PC-9 (cell line): ENCODE measurements at regions not wholly inside any gene's neighbourhood (a gene's known extent, or its start where the extent isn't known, plus 50 kb on each side); places are given as distances from the start of the nearest gene placed in this dataset.
A peak's percentile ranks its signal among the peaks of the same experiment; 100 is the strongest.

Experiments
- BruUV-seq: library from RNA; stranded (reverse); fragments of 400-500 nt; replicated peaks from 2 replicates; lab custom pipeline; 2021; lab: Mats Ljungman, UMichigan
- CTCF ChIA-PET: fragments of 300-600 bp; sonication (Branson Sonifier 250); formaldehyde crosslinking; loops from one replicate; lab custom pipeline; 2022; ENCODE audit warnings: antibody characterized with exemption; lab: Charles Lee
- POLR2A ChIA-PET: fragments of 300-600 bp; sonication (Branson Sonifier 250); formaldehyde crosslinking; loops from one replicate; lab custom pipeline; 2022; ENCODE audit warnings: antibody characterized with exemption; ENCODE audit not compliant: unreplicated experiment; lab: Charles Lee
- DNase-seq, 2 experiments: peaks; one replicate each; pipeline versions ENCODE4 v3.0.0 to v3.0.0-alpha.2; 2015 to 2022; ENCODE audit warnings: mixed read lengths in 1 of 2
- H2AFZ ChIP-seq: fragments of 200-600 bp; sonication (generic); 2 replicates; pipeline ENCODE4 v1.8.1; 2017; ENCODE audit warnings: antibody characterized with exemption
- H3F3A ChIP-seq: fragments of 200-600 bp; sonication (generic); 2 replicates; pipeline ENCODE4 v1.8.1; 2017; ENCODE audit warnings: antibody characterized with exemption, mild to moderate bottlenecking, low read depth; ENCODE audit not compliant: insufficient read depth
- H3K27ac ChIP-seq: fragments of 200-600 bp; sonication (generic); 2 replicates; pipeline ENCODE4 v1.6.1; 2016; ENCODE audit warnings: mixed run types
- H3K27me3 ChIP-seq: fragments of 200-600 bp; sonication (generic); 2 replicates; pipeline ENCODE4 v1.6.1; 2016; ENCODE audit warnings: low read depth, mixed run types; ENCODE audit not compliant: insufficient read depth
- H3K36me3 ChIP-seq: fragments of 200-600 bp; sonication (generic); 2 replicates; pipeline ENCODE4 v1.6.1; 2016; ENCODE audit warnings: low read depth, mixed run types
- H3K4me1 ChIP-seq: fragments of 200-600 bp; sonication (generic); replicated peaks from 2 replicates; pipeline ENCODE4 v1.6.1; 2016; ENCODE audit warnings: mixed run types; ENCODE audit not compliant: insufficient read depth
- H3K4me2 ChIP-seq: fragments of 200-600 bp; sonication (generic); 2 replicates; pipeline ENCODE4 v1.6.1; 2017; ENCODE audit warnings: mixed run types
- H3K4me3 ChIP-seq: fragments of 200-600 bp; sonication (generic); 2 replicates; pipeline ENCODE4 v1.6.1; 2016; ENCODE audit warnings: mixed run types
- H3K79me2 ChIP-seq: fragments of 200-600 bp; sonication (generic); 2 replicates; pipeline ENCODE4 v1.6.1; 2017; ENCODE audit warnings: low read depth, mixed run types
- H3K9me2 ChIP-seq: fragments of 200-600 bp; sonication (generic); 2 replicates; pipeline ENCODE4 v1.8.1; 2017; ENCODE audit warnings: mild to moderate bottlenecking; ENCODE audit not compliant: insufficient read depth
- H3K9me3 ChIP-seq: fragments of 200-600 bp; sonication (generic); 2 replicates; pipeline ENCODE4 v1.8.1; 2016; ENCODE audit warnings: low read depth; ENCODE audit not compliant: insufficient read depth
- H4K20me1 ChIP-seq: fragments of 200-600 bp; sonication (generic); 2 replicates; pipeline ENCODE4 v1.8.1; 2017; ENCODE audit not compliant: insufficient read depth
- CTCF ChIP-seq: fragments of 200-600 bp; sonication (generic); conservative IDR thresholded peaks from 2 replicates; pipeline ENCODE4 v1.6.1; 2017; ENCODE audit warnings: mixed run types, antibody characterized with exemption, mild to moderate bottlenecking, moderate library complexity
- EZH2 ChIP-seq: fragments of 200-600 bp; sonication (generic); IDR thresholded peaks from 2 replicates; pipeline ENCODE4 v1.8.0; 2017; ENCODE audit warnings: antibody characterized with exemption, low read depth
- intact Hi-C: fragments of 100-400 bp; cut with micrococcal nuclease; formaldehyde crosslinking; loops from one replicate; pipeline ENCODE4 v1.10.0; 2022; ENCODE audit not compliant: unreplicated experiment

GRCh38 chr7:116113310-116113709 lies 82.7 kb upstream of the TFEC start:
- Histone ChIP-seq H3K9me2 (no peaks in the 10 kb centered on the region), H3K4me2 (no peak overlapping the region), H3K4me1 (no peaks in the 10 kb centered on the region), H4K20me1 (no peaks in the 10 kb centered on the region), H3K27me3 (no peaks in the 10 kb centered on the region), H3K36me3 (no peaks in the 10 kb centered on the region), H3K27ac (no peak overlapping the region), H3K4me3 (no peak overlapping the region), H3F3A (no peaks in the 10 kb centered on the region), H2AFZ (no peak overlapping the region), H3K79me2 (no peaks in the 10 kb centered on the region), H3K9me3 (no peaks in the 10 kb centered on the region; the same call in 1 of the 2 replicates)
- ChIA-PET CTCF (no interaction called here), POLR2A (no interaction called here)
- BruUV-seq: no TSS peak
- TF ChIP-seq CTCF (no peak), EZH2 (no peak)
- no peak for DNase-seq
- intact Hi-C loops: no loop called here

- no peaks in the 10 kb centered on the region for H3K4me1 ChIP-seq
- H3K4me2 ChIP-seq: no peak overlapping the region
- no TSS peak for BruUV-seq
- no peak overlapping the region for H2AFZ ChIP-seq
- TF ChIP-seq CTCF: no peak
- TF ChIP-seq EZH2: no peak
- H3F3A ChIP-seq: no peaks in the 10 kb centered on the region
- H3K27me3 ChIP-seq: no peaks in the 10 kb centered on the region
- intact Hi-C loops: no loop called here
- H4K20me1 ChIP-seq: no peaks in the 10 kb centered on the region
- no peak overlapping the region for H3K27ac ChIP-seq
- no peaks in the 10 kb centered on the region for H3K9me3 ChIP-seq
- no peaks in the 10 kb centered on the region for H3K36me3 ChIP-seq
- ChIA-PET CTCF (interaction anchor here (0.6 kb wide), 1 partner anchor 13 kb away, joined by 5 read pairs; no protein-coding TSS in a partner anchor), POLR2A (no interaction called here)
- DNase-seq: no peak
- H3K9me2 ChIP-seq: no peaks in the 10 kb centered on the region
- H3K79me2 ChIP-seq: no peaks in the 10 kb centered on the region
- H3K4me3 ChIP-seq: no peak overlapping the region
These were observed 89.5 kb upstream of the TES start for GRCh38 chr7:116120839-116121238.

GRCh38 chr7:116122972-116123595 lies 87.3 kb upstream of the TES start:
- Histone ChIP-seq H3K27ac (no peak overlapping the region), H4K20me1 (no peaks in the 10 kb centered on the region), H3K4me1 (no peaks in the 10 kb centered on the region), H3K4me3 (no peak overlapping the region), H3K79me2 (no peaks in the 10 kb centered on the region), H3K4me2 (no peak overlapping the region), H3F3A (no peaks in the 10 kb centered on the region), H3K27me3 (no peaks in the 10 kb centered on the region), H2AFZ (no peak overlapping the region), H3K36me3 (no peaks in the 10 kb centered on the region), H3K9me3 (no peaks in the 10 kb centered on the region), H3K9me2 (no peaks in the 10 kb centered on the region)
- intact Hi-C loops: loop anchor here (1.0 to 2.0 kb wide), 3 partner anchors 213 to 272 kb away; no protein-coding TSS in a partner anchor
- DNase-seq: peak in 1 of 2 experiments; percentile 12
- peak; percentile 77 for TF ChIP-seq CTCF
- no peak for TF ChIP-seq EZH2
- BruUV-seq: no TSS peak
- ChIA-PET CTCF (interaction anchor here (0.6 kb wide), 2 partner anchors 1462 to 1885 kb away, joined by 3 to 6 read pairs; no protein-coding TSS in a partner anchor), POLR2A (interaction anchor here (0.6 kb wide), 1 partner anchor 257 kb away, joined by 7 read pairs; no protein-coding TSS in a partner anchor)
